ENCODE measurements at regions not wholly inside any gene's neighbourhood (a gene's known extent, or its start where the extent isn't known, plus 50 kb on each side); places are given as distances from the start of the nearest gene placed in this dataset.
A peak's percentile ranks its signal among the peaks of the same experiment; 100 is the strongest.

GRCh38 chr6:14431385-14432330 is 314.1 kb downstream of the CD83 start:
- CTCF ChIA-PET: no interaction called here
- DNase-seq: no peak
- 93% methylated on average over 11 of the region's 14 CpGs for WGBS (ENCODE audit: insufficient coverage)
- Histone ChIP-seq H3K36me3 (ENCODE audit: control insufficient read depth in 4 of 4, insufficient read depth in 4 of 4, low read length in 3 of 4) (no peaks in the 10 kb centered on the region), H3K4me3 (ENCODE audit: control insufficient read depth in 1 of 7, extremely low read depth in 1 of 7, insufficient read depth in 4 of 7, low read depth in 2 of 7, low read length in 6 of 7) (no peak overlapping the region), H3K9me3 (ENCODE audit: control extremely low read depth in 1 of 5, control insufficient read depth in 4 of 5, insufficient read depth in 2 of 5, low read depth in 1 of 5, low read length in 4 of 5) (peaks cover 0 to 7% (median 0%) of the 10 kb centered on the region in 5 experiments), H3K4me1 (ENCODE audit: control extremely low read depth in 1 of 4, control insufficient read depth in 4 of 4, insufficient read depth in 4 of 4, low read length in 3 of 4) (peaks cover 0 to 7% (median 3%) of the 10 kb centered on the region in 4 experiments), H3K27ac (ENCODE audit: insufficient read depth in 1 of 2, low read depth in 1 of 2, low read length in 2 of 2, poor library complexity in 1 of 2, severe bottlenecking in 2 of 2) (no peak overlapping the region), H3K27me3 (replicated peaks in 2 of 5; ENCODE audit: control insufficient read depth in 4 of 5, insufficient read depth in 5 of 5, low read length in 4 of 5) (no peaks in the 10 kb centered on the region)
- POLR2A ChIA-PET: interaction anchor here (0.5 kb wide), 1 partner anchor 114 kb away, joined by 3 read pairs; no protein-coding TSS in a partner anchor

- Histone ChIP-seq H3K27ac (ENCODE audit: insufficient read depth in 1 of 2, low read depth in 1 of 2, low read length in 2 of 2, poor library complexity in 1 of 2, severe bottlenecking in 2 of 2) (no peak overlapping the region), H3K9me3 (ENCODE audit: control extremely low read depth in 1 of 5, control insufficient read depth in 4 of 5, insufficient read depth in 2 of 5, low read depth in 1 of 5, low read length in 4 of 5) (peaks cover 0 to 7% (median 0%) of the 10 kb centered on the region in 5 experiments), H3K4me3 (ENCODE audit: control insufficient read depth in 1 of 7, extremely low read depth in 1 of 7, insufficient read depth in 4 of 7, low read depth in 2 of 7, low read length in 6 of 7) (no peak overlapping the region), H3K4me1 (ENCODE audit: control extremely low read depth in 1 of 4, control insufficient read depth in 4 of 4, insufficient read depth in 4 of 4, low read length in 3 of 4) (peaks cover 0 to 14% (median 3%) of the 10 kb centered on the region in 4 experiments), H3K36me3 (ENCODE audit: control insufficient read depth in 4 of 4, insufficient read depth in 4 of 4, low read length in 3 of 4) (no peaks in the 10 kb centered on the region), H3K27me3 (replicated peaks in 2 of 5; ENCODE audit: control insufficient read depth in 4 of 5, insufficient read depth in 5 of 5, low read length in 4 of 5) (no peaks in the 10 kb centered on the region)
- ChIA-PET CTCF (interaction anchor here (1.3 kb wide), 1 partner anchor 15 kb away, joined by 4 read pairs; no protein-coding TSS in a partner anchor), POLR2A (no interaction called here)
- DNase-seq: no peak
- 90% methylated on average over 2 of the region's 3 CpGs for WGBS (ENCODE audit: insufficient coverage)
Observed at GRCh38 chr6:14434916-14435690, 317.5 kb downstream of the CD83 start.

DNA sequence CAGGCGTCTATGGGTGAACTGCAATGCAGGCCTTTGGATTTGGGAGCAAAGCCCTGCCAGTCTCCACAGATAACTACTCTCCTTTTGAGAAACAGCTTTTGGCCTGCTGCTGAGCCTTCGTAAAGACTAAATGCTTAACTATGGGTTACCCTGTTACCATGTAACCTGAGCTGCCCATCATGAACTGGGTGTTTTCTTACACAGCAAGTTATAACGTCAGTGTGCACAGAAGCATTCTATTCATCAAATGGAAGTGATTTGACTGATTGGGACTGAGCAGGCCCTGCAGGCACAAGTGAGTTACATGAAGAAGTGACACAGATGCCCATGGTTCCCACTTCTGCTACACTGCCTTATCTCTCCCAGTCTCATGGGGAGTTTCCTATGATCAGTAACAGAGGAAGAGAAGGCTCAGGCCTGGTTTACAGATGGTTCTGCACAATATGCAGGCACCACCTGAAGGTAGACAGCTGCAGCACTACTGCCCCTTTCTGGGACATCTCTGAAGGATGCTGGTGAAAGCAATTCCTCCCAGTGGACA is 319.1 kb downstream of the CD83 start:
- 97% methylated on average over 3 of the region's 3 CpGs for WGBS (ENCODE audit: insufficient coverage)
- peak in 2 of 3 donors; percentile 59 to 60 for DNase-seq
- no peaks in the 10 kb centered on the region for H3K36me3 ChIP-seq (ENCODE audit: control insufficient read depth in 4 of 4, insufficient read depth in 4 of 4, low read length in 3 of 4)
- H3K4me3 ChIP-seq (ENCODE audit: control insufficient read depth in 1 of 7, extremely low read depth in 1 of 7, insufficient read depth in 4 of 7, low read depth in 2 of 7, low read length in 6 of 7): no peak overlapping the region
- CTCF ChIA-PET: interaction anchor here (1.3 to 1.8 kb wide), 3 partner anchors 12 to 16 kb away, joined by 3 to 5 read pairs (median 4); no protein-coding TSS in a partner anchor
- POLR2A ChIA-PET: interaction anchor here (0.6 kb wide), 1 partner anchor 15 kb away, joined by 3 read pairs; no protein-coding TSS in a partner anchor
- H3K27ac ChIP-seq (ENCODE audit: insufficient read depth in 1 of 2, low read depth in 1 of 2, low read length in 2 of 2, poor library complexity in 1 of 2, severe bottlenecking in 2 of 2): no peak overlapping the region
- peaks cover 0 to 7% (median 0%) of the 10 kb centered on the region in 5 experiments for H3K9me3 ChIP-seq (ENCODE audit: control extremely low read depth in 1 of 5, control insufficient read depth in 4 of 5, insufficient read depth in 2 of 5, low read depth in 1 of 5, low read length in 4 of 5)
- peaks cover 0 to 14% (median 3%) of the 10 kb centered on the region in 4 experiments for H3K4me1 ChIP-seq (ENCODE audit: control extremely low read depth in 1 of 4, control insufficient read depth in 4 of 4, insufficient read depth in 4 of 4, low read length in 3 of 4)
- H3K27me3 ChIP-seq (replicated peaks in 2 of 5; ENCODE audit: control insufficient read depth in 4 of 5, insufficient read depth in 5 of 5, low read length in 4 of 5): no peaks in the 10 kb centered on the region

DNA sequence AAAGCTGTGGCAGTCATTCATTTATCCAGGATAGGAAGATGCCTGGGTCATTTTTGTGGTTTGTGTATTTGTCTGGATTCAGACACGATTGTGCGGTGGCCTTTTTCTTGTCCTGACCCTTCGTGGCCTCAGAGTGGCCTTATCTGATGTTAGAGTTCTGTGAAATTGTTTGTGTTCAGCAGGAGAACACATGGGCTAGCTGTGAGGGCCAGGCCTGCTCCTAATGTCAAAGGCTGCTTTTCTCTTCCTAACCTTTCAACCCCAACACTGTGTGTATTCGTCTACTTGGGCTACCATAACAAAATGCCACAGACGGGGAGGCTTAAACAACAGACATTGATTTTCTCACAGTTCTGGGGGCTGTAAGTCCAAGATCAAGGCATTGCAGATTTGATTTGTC is 321.8 kb downstream of the CD83 start:
- no peak overlapping the region for H3K4me3 ChIP-seq (ENCODE audit: control insufficient read depth in 1 of 7, extremely low read depth in 1 of 7, insufficient read depth in 4 of 7, low read depth in 2 of 7, low read length in 6 of 7)
- no peaks in the 10 kb centered on the region for H3K9me3 ChIP-seq (ENCODE audit: control extremely low read depth in 1 of 5, control insufficient read depth in 4 of 5, insufficient read depth in 2 of 5, low read depth in 1 of 5, low read length in 4 of 5)
- H3K4me1 ChIP-seq (ENCODE audit: control extremely low read depth in 1 of 4, control insufficient read depth in 4 of 4, insufficient read depth in 4 of 4, low read length in 3 of 4): peaks cover 4 to 30% (median 10%) of the 10 kb centered on the region in 4 experiments
- WGBS (ENCODE audit: insufficient coverage): 94% methylated on average over 5 of the region's 5 CpGs
- DNase-seq: no peak
- ChIA-PET POLR2A (no interaction called here), CTCF (interaction anchor here (0.7 kb wide), 1 partner anchor 42 kb away, joined by 3 read pairs; no protein-coding TSS in a partner anchor)
- no peaks in the 10 kb centered on the region for H3K27me3 ChIP-seq (replicated peaks in 2 of 5; ENCODE audit: control insufficient read depth in 4 of 5, insufficient read depth in 5 of 5, low read length in 4 of 5)
- H3K36me3 ChIP-seq (ENCODE audit: control insufficient read depth in 4 of 4, insufficient read depth in 4 of 4, low read length in 3 of 4): no peaks in the 10 kb centered on the region
- no peak overlapping the region for H3K27ac ChIP-seq (ENCODE audit: insufficient read depth in 1 of 2, low read depth in 1 of 2, low read length in 2 of 2, poor library complexity in 1 of 2, severe bottlenecking in 2 of 2)

DNA sequence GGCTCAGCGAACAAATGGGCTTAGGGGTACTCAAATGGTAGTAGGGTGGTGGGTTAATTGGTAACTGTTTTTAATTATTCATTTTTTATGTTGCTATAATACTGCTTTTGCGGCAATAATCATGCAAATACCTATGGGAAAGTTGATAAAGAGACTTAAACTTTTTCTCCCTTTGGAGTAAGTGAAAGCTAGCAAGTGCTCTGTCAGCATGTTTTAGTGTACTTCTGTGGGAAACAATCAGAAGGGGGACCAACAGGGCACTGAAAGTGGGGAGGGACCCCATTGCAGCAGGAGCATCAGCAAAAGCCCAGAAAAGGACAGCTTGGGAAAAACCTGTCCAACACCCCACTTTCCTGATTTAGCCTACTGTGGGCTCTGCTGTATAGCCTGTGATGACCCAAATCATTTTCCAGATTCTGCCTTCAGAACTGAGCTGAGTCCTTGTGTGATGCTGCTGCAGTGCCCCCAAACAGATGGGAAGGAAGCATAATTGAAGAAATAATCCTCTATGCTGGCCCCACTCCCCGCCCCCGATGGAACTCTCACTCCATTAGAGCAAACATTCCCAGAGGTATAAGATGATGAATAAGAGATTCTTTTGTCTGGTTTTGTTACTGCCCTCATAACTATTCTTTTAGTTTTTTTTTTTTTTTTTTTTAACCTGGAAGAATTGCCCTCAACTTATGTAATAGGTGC is 322.8 kb downstream of the CD83 start:
- DNase-seq: no peak
- ChIA-PET POLR2A (interaction anchor here (0.6 kb wide), 1 partner anchor 25 kb away, joined by 3 read pairs; no protein-coding TSS in a partner anchor), CTCF (no interaction called here)
- Histone ChIP-seq H3K4me3 (ENCODE audit: control insufficient read depth in 1 of 7, extremely low read depth in 1 of 7, insufficient read depth in 4 of 7, low read depth in 2 of 7, low read length in 6 of 7) (no peak overlapping the region), H3K36me3 (ENCODE audit: control insufficient read depth in 4 of 4, insufficient read depth in 4 of 4, low read length in 3 of 4) (no peaks in the 10 kb centered on the region), H3K27ac (ENCODE audit: insufficient read depth in 1 of 2, low read depth in 1 of 2, low read length in 2 of 2, poor library complexity in 1 of 2, severe bottlenecking in 2 of 2) (no peak overlapping the region), H3K9me3 (ENCODE audit: control extremely low read depth in 1 of 5, control insufficient read depth in 4 of 5, insufficient read depth in 2 of 5, low read depth in 1 of 5, low read length in 4 of 5) (no peaks in the 10 kb centered on the region), H3K27me3 (replicated peaks in 2 of 5; ENCODE audit: control insufficient read depth in 4 of 5, insufficient read depth in 5 of 5, low read length in 4 of 5) (no peaks in the 10 kb centered on the region), H3K4me1 (ENCODE audit: control extremely low read depth in 1 of 4, control insufficient read depth in 4 of 4, insufficient read depth in 4 of 4, low read length in 3 of 4) (peaks cover 5 to 29% (median 9%) of the 10 kb centered on the region in 4 experiments)
- WGBS (ENCODE audit: insufficient coverage): 88% methylated on average over 1 of the region's 4 CpGs

GRCh38 chr6:14440940-14441781 is 323.6 kb downstream of the CD83 start:
- DNase-seq: no peak
- WGBS (ENCODE audit: insufficient coverage): 80% methylated on average over 6 of the region's 13 CpGs
- POLR2A ChIA-PET: no interaction called here
- Histone ChIP-seq H3K27ac (ENCODE audit: insufficient read depth in 1 of 2, low read depth in 1 of 2, low read length in 2 of 2, poor library complexity in 1 of 2, severe bottlenecking in 2 of 2) (no peak overlapping the region), H3K27me3 (replicated peaks in 2 of 5; ENCODE audit: control insufficient read depth in 4 of 5, insufficient read depth in 5 of 5, low read length in 4 of 5) (no peaks in the 10 kb centered on the region), H3K4me3 (ENCODE audit: control insufficient read depth in 1 of 7, extremely low read depth in 1 of 7, insufficient read depth in 4 of 7, low read depth in 2 of 7, low read length in 6 of 7) (no peak overlapping the region), H3K36me3 (ENCODE audit: control insufficient read depth in 4 of 4, insufficient read depth in 4 of 4, low read length in 3 of 4) (no peaks in the 10 kb centered on the region), H3K9me3 (ENCODE audit: control extremely low read depth in 1 of 5, control insufficient read depth in 4 of 5, insufficient read depth in 2 of 5, low read depth in 1 of 5, low read length in 4 of 5) (no peaks in the 10 kb centered on the region), H3K4me1 (ENCODE audit: control extremely low read depth in 1 of 4, control insufficient read depth in 4 of 4, insufficient read depth in 4 of 4, low read length in 3 of 4) (peaks cover 4 to 29% (median 9%) of the 10 kb centered on the region in 4 experiments)
- CTCF ChIA-PET: no interaction called here

All from common myeloid progenitor, CD34-positive (primary cell).